DND-41 (cell line): ENCODE measurements at regions not wholly inside any gene's neighbourhood (a gene's known extent, or its start where the extent isn't known, plus 50 kb on each side); places are given as distances from the start of the nearest gene placed in this dataset.

Source experiments
- ATAC-seq: fragments of 200-7000 bp; cut with Tn5 transposase; 3 replicates; pipeline ENCODE4 v1.9.1; 2021; ENCODE audit warnings: low read depth; ENCODE audit not compliant: insufficient read depth
- DNase-seq: peaks from one replicate; pipeline ENCODE4 v3.0.0-alpha.2; 2020
- H2AFZ ChIP-seq: 2 replicates; pipeline ENCODE4 v1.6.0; 2012; ENCODE audit warnings: low read depth, low read length
- H3K27ac ChIP-seq: 2 replicates; pipeline ENCODE4 v1.5.1; 2012; ENCODE audit warnings: low read length, inconsistent platforms
- H3K27me3 ChIP-seq: fragments of 200-600 bp; sonication (generic); 2 replicates; pipeline ENCODE4 v1.6.0; 2012; ENCODE audit warnings: low read length, mild to moderate bottlenecking, inconsistent platforms; ENCODE audit not compliant: insufficient read depth, poor library complexity
- H3K36me3 ChIP-seq: 2 replicates; pipeline ENCODE4 v1.5.1; 2012; ENCODE audit warnings: low read length, inconsistent platforms; ENCODE audit not compliant: insufficient read depth
- H3K4me1 ChIP-seq: 2 replicates; pipeline ENCODE4 v1.5.1; 2012; ENCODE audit warnings: mild to moderate bottlenecking, low read length; ENCODE audit not compliant: insufficient read depth
- H3K4me2 ChIP-seq: 2 replicates; pipeline ENCODE4 v1.6.0; 2012; ENCODE audit warnings: mild to moderate bottlenecking, moderate library complexity, low read length, inconsistent platforms; ENCODE audit not compliant: insufficient read depth
- H3K4me3 ChIP-seq, 2 experiments: fragments of 200-600 bp in 1 of 2; shearing (Covaris generic) in 1 of 2; 2 replicates each; pipeline ENCODE4 v1.5.1; 2012 to 2016; ENCODE audit warnings: inconsistent platforms in 2 of 2, low read length in 2 of 2, mild to moderate bottlenecking in 2 of 2, low read depth in 1 of 2, moderate library complexity in 1 of 2
- H3K79me2 ChIP-seq: 2 replicates; pipeline ENCODE4 v1.6.0; 2012; ENCODE audit warnings: low read length, inconsistent platforms; ENCODE audit not compliant: insufficient read depth
- H3K9ac ChIP-seq: 2 replicates; pipeline ENCODE4 v1.6.0; 2012; ENCODE audit warnings: low read depth, mild to moderate bottlenecking, inconsistent platforms, low read length, moderate library complexity
- H3K9me3 ChIP-seq: 2 replicates; pipeline ENCODE4 v1.5.1; 2012; ENCODE audit warnings: low read length, moderate library complexity, mild to moderate bottlenecking, inconsistent platforms; ENCODE audit not compliant: insufficient read depth, severe bottlenecking
- H4K20me1 ChIP-seq: 2 replicates; pipeline ENCODE4 v1.6.0; 2012; ENCODE audit warnings: low read length; ENCODE audit not compliant: insufficient read depth
- EZH2 ChIP-seq: IDR thresholded peaks from 3 replicates; pipeline ENCODE4 v1.6.1; 2012; ENCODE audit warnings: borderline replicate concordance, low read depth, mild to moderate bottlenecking, moderate library complexity, low read length, inconsistent platforms; ENCODE audit not compliant: severe bottlenecking
- TF ChIP-seq, protein P1 (sequence below): IDR thresholded peaks from 2 replicates; pipeline ENCODE4 v1.5.1; 2012; ENCODE audit warnings: borderline replicate concordance, low read length, moderate library complexity, mild to moderate bottlenecking; ENCODE audit not compliant: poor library complexity, severe bottlenecking; ENCODE audit errors: extremely low read depth

DNA sequence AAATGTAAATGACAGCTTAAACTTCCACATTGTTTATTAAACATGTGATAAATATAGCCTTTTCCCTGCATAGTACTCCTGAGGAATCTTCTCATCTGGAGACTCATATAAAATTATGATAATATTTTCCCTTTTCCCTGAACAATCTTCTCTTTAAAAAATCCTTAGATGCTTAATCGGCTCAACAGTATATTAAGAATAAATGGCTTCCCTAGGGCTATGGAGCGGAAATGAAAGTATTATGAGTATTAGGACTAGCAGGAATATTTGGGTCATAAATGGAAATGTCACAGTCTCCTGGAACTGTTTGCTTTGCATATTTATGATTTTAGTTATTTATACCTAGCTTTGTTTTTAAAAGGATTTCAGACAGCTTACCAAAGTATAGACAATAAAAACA is 200.7 kb upstream of the PDE5A start:
- no peak overlapping the region for H3K4me3 ChIP-seq
- no peak overlapping the region for H2AFZ ChIP-seq
- no peaks in the 10 kb centered on the region for H3K36me3 ChIP-seq
- H3K9ac ChIP-seq, result no peak overlapping the region
- no peaks in the 10 kb centered on the region for H3K79me2 ChIP-seq
- no peak overlapping the region for H3K4me2 ChIP-seq
- H3K27ac ChIP-seq, result no peak overlapping the region
- no peaks in the 10 kb centered on the region for H3K9me3 ChIP-seq
- H4K20me1 ChIP-seq, result no peaks in the 10 kb centered on the region
- ATAC-seq, result no peak
- H3K4me1 ChIP-seq, result no peaks in the 10 kb centered on the region
- H3K27me3 ChIP-seq, result no peaks in the 10 kb centered on the region
- no peak for DNase-seq
- TF ChIP-seq, protein P1, sequence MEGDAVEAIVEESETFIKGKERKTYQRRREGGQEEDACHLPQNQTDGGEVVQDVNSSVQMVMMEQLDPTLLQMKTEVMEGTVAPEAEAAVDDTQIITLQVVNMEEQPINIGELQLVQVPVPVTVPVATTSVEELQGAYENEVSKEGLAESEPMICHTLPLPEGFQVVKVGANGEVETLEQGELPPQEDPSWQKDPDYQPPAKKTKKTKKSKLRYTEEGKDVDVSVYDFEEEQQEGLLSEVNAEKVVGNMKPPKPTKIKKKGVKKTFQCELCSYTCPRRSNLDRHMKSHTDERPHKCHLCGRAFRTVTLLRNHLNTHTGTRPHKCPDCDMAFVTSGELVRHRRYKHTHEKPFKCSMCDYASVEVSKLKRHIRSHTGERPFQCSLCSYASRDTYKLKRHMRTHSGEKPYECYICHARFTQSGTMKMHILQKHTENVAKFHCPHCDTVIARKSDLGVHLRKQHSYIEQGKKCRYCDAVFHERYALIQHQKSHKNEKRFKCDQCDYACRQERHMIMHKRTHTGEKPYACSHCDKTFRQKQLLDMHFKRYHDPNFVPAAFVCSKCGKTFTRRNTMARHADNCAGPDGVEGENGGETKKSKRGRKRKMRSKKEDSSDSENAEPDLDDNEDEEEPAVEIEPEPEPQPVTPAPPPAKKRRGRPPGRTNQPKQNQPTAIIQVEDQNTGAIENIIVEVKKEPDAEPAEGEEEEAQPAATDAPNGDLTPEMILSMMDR, result no peak
- TF ChIP-seq EZH2, result no peak

DNA sequence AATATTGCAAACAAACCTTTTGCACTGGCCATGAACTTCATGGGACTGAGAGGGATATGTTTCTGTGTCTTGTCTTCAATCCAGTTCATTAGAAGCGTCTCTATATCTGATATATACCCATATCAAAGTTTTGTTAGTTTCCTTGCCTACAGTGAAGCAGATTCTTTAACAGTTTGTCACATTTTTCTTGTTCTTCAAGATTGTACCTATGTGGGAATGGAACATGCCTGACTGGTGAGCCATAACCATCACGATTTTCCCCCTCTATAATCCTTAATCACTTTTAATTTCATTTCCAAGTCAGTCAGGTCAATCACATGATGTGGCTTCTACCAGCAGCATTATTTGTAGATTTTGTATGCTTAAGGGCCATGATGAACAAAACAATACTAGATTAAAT is 197.1 kb upstream of the PDE5A start:
- Histone ChIP-seq H4K20me1 (no peaks in the 10 kb centered on the region), H3K4me3 (no peak overlapping the region), H3K4me1 (no peaks in the 10 kb centered on the region), H3K36me3 (no peaks in the 10 kb centered on the region), H3K27ac (no peak overlapping the region), H3K9ac (no peak overlapping the region), H3K79me2 (no peaks in the 10 kb centered on the region), H3K4me2 (no peak overlapping the region), H3K27me3 (no peaks in the 10 kb centered on the region), H2AFZ (no peak overlapping the region), H3K9me3 (no peaks in the 10 kb centered on the region)
- ATAC-seq, result no peak
- no peak for TF ChIP-seq EZH2
- TF ChIP-seq, protein P1, result no peak
- DNase-seq, result no peak

DNA sequence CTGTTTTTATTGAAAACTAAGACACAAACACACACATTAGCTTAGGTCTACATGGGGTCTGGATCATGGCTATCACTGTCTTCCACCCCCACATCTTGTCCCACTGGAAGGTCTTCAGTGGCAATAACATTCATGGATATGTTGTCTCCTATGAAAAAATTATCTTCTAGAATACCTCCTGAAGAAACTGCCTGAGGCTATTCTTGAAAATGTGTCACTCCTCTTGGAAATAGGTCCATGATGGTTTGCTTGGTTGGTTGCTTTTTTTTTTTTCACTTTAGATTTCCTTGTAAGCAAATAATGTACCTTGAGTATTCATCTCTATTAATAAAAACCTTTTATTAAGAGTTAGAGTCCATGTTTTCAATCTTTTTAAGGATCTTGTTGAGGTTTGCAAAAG is 195.3 kb upstream of the PDE5A start:
- Histone ChIP-seq H2AFZ (no peak overlapping the region), H4K20me1 (no peaks in the 10 kb centered on the region), H3K9ac (no peak overlapping the region), H3K27me3 (no peaks in the 10 kb centered on the region), H3K4me1 (no peaks in the 10 kb centered on the region), H3K4me3 (no peak overlapping the region), H3K27ac (no peak overlapping the region), H3K36me3 (no peaks in the 10 kb centered on the region), H3K9me3 (no peaks in the 10 kb centered on the region), H3K79me2 (no peaks in the 10 kb centered on the region), H3K4me2 (no peak overlapping the region)
- DNase-seq (no peak), ATAC-seq (no peak)
- TF ChIP-seq, protein P1, result no peak
- no peak for TF ChIP-seq EZH2

DNA sequence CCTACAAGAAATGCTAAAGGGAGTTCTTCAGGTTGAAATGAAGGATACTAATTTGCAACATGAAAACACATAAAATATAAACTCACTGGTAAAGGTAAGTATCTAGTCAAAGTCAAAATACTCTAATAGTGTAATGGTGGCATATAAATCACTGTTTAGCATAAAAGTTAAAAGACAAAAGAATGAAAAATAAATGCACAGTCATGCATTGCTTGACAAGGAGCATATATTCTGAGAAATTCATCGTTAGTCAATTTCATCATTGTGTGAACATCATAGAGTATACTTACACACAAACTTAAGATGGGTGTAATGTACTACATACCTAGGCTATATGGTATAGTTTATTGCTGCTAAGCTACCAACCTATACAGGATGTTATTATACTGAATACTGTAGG is 194.4 kb upstream of the PDE5A start:
- Histone ChIP-seq H3K4me1 (no peaks in the 10 kb centered on the region), H3K4me2 (no peak overlapping the region), H3K9me3 (no peaks in the 10 kb centered on the region), H3K27me3 (no peaks in the 10 kb centered on the region), H3K79me2 (no peaks in the 10 kb centered on the region), H4K20me1 (no peaks in the 10 kb centered on the region), H3K36me3 (no peaks in the 10 kb centered on the region), H3K9ac (no peak overlapping the region), H3K27ac (no peak overlapping the region), H3K4me3 (no peak overlapping the region), H2AFZ (no peak overlapping the region)
- no peak for ATAC-seq
- TF ChIP-seq, protein P1, result no peak
- no peak for TF ChIP-seq EZH2
- no peak for DNase-seq
